WI38 (cell line): ENCODE measurements at regions not wholly inside any gene's neighbourhood (a gene's known extent, or its start where the extent isn't known, plus 50 kb on each side); places are given as distances from the start of the nearest gene placed in this dataset.

Experiments used
- H3K4me3 ChIP-seq: 2 replicates; pipeline ENCODE4 v1.5.1; 2011; ENCODE audit warnings: low read depth, mild to moderate bottlenecking, control low read depth, low read length
- TF ChIP-seq, protein P1 (sequence below): IDR thresholded peaks from 2 replicates; pipeline ENCODE4 v1.5.1; 2012; ENCODE audit warnings: low read depth, mild to moderate bottlenecking, control low read depth, low read length

DNA sequence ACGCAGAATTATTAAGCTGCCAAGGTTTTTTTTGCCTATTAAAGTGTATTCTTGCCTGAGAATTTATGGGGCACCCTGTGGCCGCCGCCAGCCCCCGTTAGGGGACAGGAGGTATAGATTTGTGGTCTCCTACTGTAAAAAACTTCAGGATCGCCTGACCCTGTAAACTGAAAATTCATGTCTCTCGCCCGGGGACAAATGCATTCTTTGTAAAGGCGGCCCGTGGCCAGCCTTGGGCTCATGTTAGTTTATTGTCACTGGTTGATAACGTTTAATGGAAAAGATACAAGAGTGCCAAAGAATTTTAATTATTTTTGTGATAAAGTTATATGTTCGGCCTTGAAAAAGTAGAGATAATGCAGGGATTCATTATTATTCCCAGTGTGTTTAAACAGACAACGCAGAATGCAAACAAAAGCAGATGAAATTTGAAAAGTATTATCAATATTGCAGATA is 141.7 kb downstream of the URI1 start:
- H3K4me3 ChIP-seq = no peak overlapping the region
- TF ChIP-seq, protein P1, sequence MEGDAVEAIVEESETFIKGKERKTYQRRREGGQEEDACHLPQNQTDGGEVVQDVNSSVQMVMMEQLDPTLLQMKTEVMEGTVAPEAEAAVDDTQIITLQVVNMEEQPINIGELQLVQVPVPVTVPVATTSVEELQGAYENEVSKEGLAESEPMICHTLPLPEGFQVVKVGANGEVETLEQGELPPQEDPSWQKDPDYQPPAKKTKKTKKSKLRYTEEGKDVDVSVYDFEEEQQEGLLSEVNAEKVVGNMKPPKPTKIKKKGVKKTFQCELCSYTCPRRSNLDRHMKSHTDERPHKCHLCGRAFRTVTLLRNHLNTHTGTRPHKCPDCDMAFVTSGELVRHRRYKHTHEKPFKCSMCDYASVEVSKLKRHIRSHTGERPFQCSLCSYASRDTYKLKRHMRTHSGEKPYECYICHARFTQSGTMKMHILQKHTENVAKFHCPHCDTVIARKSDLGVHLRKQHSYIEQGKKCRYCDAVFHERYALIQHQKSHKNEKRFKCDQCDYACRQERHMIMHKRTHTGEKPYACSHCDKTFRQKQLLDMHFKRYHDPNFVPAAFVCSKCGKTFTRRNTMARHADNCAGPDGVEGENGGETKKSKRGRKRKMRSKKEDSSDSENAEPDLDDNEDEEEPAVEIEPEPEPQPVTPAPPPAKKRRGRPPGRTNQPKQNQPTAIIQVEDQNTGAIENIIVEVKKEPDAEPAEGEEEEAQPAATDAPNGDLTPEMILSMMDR = no peak

GRCh38 chr19:30084390-30084819 is 142.4 kb downstream of the URI1 start:
- TF ChIP-seq, protein P1 = no peak
- H3K4me3 ChIP-seq = no peak overlapping the region

GRCh38 chr19:30085394-30085793 is 143.4 kb downstream of the URI1 start:
- H3K4me3 ChIP-seq = no peak overlapping the region
- TF ChIP-seq, protein P1 = no peak

DNA sequence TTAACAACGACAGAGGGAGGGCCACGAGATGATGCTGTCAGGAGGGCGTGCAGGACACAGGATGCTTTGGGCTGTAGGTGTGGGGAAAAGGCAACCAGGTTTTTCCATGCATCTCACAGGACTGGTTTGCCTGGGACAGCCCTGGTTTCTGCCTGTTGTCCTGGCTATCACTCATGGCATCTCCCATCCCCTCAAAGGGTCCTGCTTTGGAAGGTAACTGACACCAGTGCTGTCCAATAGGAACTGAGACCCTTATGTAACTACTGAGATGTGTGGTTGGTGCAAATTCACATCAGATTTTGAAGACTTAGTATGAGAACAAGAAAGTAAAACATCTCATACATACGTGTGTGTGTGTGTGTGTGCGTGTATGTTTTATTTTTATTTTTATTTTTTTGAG is 144.2 kb downstream of the URI1 start:
- TF ChIP-seq, protein P1 = no peak
- no peak overlapping the region for H3K4me3 ChIP-seq

GRCh38 chr19:30086916-30087315 is 144.9 kb downstream of the URI1 start:
- no peak overlapping the region for H3K4me3 ChIP-seq
- TF ChIP-seq, protein P1 = no peak

GRCh38 chr19:30087381-30088138 is 145.5 kb downstream of the URI1 start:
- TF ChIP-seq, protein P1 = no peak

GRCh38 chr19:30088567-30088966 is 146.5 kb downstream of the URI1 start:
- TF ChIP-seq, protein P1 = no peak
- no peak overlapping the region for H3K4me3 ChIP-seq

More at GRCh38 chr19:30087381-30088138, 145.5 kb downstream of the URI1 start:
- H3K4me3 ChIP-seq = no peak overlapping the region
